Heart right ventricle (tissue), 16 donors: ENCODE measurements at regions not wholly inside any gene's neighbourhood (a gene's known extent, or its start where the extent isn't known, plus 50 kb on each side); places are given as distances from the start of the nearest gene placed in this dataset.

Experiments
- ATAC-seq, 8 donors: fragments of 200-7000 bp; cut with Tn5 transposase; one replicate each; pipeline ENCODE4 v1.9.1; 2020; ENCODE audit warnings: mild to moderate bottlenecking in 8 of 8, moderate library complexity in 8 of 8, moderate number of reproducible peaks in 1 of 8
- DNase-seq, 2 donors: peaks; one replicate each; pipeline ENCODE4 v3.0.0-alpha.2; 2020
- H3K27ac ChIP-seq, 10 donors: fragments of 200-600 bp; sonication (generic) in 2 of 10; one replicate each; pipeline versions ENCODE4 v1.5.0 to v1.8.0; 2020 to 2022; ENCODE audit warnings: mild to moderate bottlenecking in 3 of 10
- H3K27me3 ChIP-seq, 7 donors: fragments of 200-600 bp; one replicate each; pipeline ENCODE4 v1.8.0; 2021 to 2022; ENCODE audit warnings: mild to moderate bottlenecking in 2 of 7
- H3K36me3 ChIP-seq, 9 donors: fragments of 200-600 bp; sonication (generic) in 1 of 9; one replicate each; pipeline versions ENCODE4 v1.5.0 to v1.8.0; 2020 to 2022; ENCODE audit warnings: mild to moderate bottlenecking in 2 of 9
- H3K4me1 ChIP-seq, 9 donors: fragments of 200-600 bp; sonication (generic) in 1 of 9; one replicate each; pipeline versions ENCODE4 v1.5.0 to v1.8.0; 2020 to 2022; ENCODE audit warnings: mild to moderate bottlenecking in 4 of 9
- H3K4me3 ChIP-seq, 10 donors: fragments of 200-600 bp; sonication (generic) in 2 of 10; one replicate each; pipeline versions ENCODE4 v1.5.0 to v1.8.0; 2020 to 2022; ENCODE audit warnings: mild to moderate bottlenecking in 7 of 10, moderate library complexity in 2 of 10
- H3K9me3 ChIP-seq, 11 donors: fragments of 200-600 bp in 10 of 11; sonication (generic) in 2 of 11; one replicate each; pipeline versions ENCODE4 v1.5.0 to v1.8.0; 2013 to 2022; ENCODE audit warnings: mild to moderate bottlenecking in 2 of 11, control low read depth in 1 of 11, moderate library complexity in 1 of 11
- WGBS, 2 donors: extraction: QIAGEN DNeasy Blood & Tissue Kit; methylation state at CpG; one replicate each; pipeline ENCODE4 v1.1.7; 2013; ENCODE audit warnings: inconsistent platforms in 1 of 2; 5-methylcytosine and 5-hydroxymethylcytosine counted together
- intact Hi-C, 10 donors: fragments of 100-400 bp; cut with DNase I; formaldehyde crosslinking; loops; one replicate each; pipeline versions ENCODE4 v1.11.1 to v1.14.2; 2022
- TF ChIP-seq, protein P1 (sequence below), 9 donors: fragments of 200-600 bp; sonication (generic) in 2 of 9; IDR thresholded peaks; one replicate each; pipeline versions ENCODE4 v1.5.0 to v1.8.0; 2021 to 2022; ENCODE audit warnings: antibody characterized with exemption in 9 of 9, mild to moderate bottlenecking in 5 of 9, moderate library complexity in 1 of 9
- donor health status: Arrhythmogenic right ventricular cardiomyopathy.
- donor health status: ischemic (EF 13 %, LVEDD 7.1; RV severe dilation, severe dysfunction).
- donor health status: healthy with polysubstance abuse.
- donor health status: DM: no; HTN: yes; CAD: no.
- donor health status: DM: no; HTN: no; CAD: no.
- donor health status: ischemic (EF 25% LVEDD 6.9; RV normal size, moderate dysfunction).
- donor health status: ischemic (EF 25% LVEDD 5.7; RV mildly dilated, moderate dysfunction).
- donor health status: healthy.
- donor health status: DM: yes; HTN: yes; CAD: no.
- donor health status: Ischemic cardiomyopathy.
- donor health status: ischemic (EF 35%, LVEDD 5.7; RV mildly dilated, moderate dysfunction).
- donor health status: nonischemic (EF 11% LVEDD 7.7; RV severe dilation, severe dysfunction).
- donor health status: DM: yes; HTN: yes; CAD: no.
- donor health status: PGD.
- donor health status: ischemic (EF 29% LVEDD 5.4; RV normal size, mild dysfunction).
- donor health status: nonischemic (EF 23%, LVEDD 6.1; RV moderate dilation, normal function).

DNA sequence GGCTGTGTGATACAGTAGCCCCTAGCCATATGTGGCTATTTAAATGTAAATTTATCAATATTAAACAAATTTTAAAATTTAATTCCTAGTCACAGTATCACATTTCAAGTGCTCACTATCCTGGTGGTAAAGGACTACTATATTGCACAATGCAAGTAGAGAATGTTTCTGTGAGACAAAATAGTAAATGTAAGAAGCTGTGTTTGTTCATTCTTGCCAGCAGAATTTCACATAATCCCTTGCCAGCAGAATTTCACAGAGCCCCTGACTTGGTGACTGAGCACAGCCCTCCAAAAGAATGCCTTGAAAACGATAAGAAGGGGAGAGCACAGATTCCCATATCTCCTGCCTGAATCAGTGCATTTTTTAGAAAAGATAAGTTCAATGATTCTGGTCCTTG lies 75.9 kb upstream of the SELENOP start:
- Histone ChIP-seq H3K9me3 (no peaks in the 10 kb centered on the region), H3K27ac (peak overlapping the region in 1 of 10 donors; percentile 55), H3K36me3 (no peaks in the 10 kb centered on the region), H3K4me3 (no peak overlapping the region), H3K4me1 (no peaks in the 10 kb centered on the region), H3K27me3 (no peaks in the 10 kb centered on the region)
- ATAC-seq (no peak), DNase-seq (no peak)
- intact Hi-C loops, result loop anchor here in 9 of 10 donors (5.0 to 10.0 kb wide), 10 partner anchors 75 to 1033 kb away; partner anchors contain the start of gene SELENOP (in 3 of the 9)
- WGBS, 2 donors, result 31 to 33% methylated on average over 1 of the region's 1 CpG
- TF ChIP-seq, protein P1, sequence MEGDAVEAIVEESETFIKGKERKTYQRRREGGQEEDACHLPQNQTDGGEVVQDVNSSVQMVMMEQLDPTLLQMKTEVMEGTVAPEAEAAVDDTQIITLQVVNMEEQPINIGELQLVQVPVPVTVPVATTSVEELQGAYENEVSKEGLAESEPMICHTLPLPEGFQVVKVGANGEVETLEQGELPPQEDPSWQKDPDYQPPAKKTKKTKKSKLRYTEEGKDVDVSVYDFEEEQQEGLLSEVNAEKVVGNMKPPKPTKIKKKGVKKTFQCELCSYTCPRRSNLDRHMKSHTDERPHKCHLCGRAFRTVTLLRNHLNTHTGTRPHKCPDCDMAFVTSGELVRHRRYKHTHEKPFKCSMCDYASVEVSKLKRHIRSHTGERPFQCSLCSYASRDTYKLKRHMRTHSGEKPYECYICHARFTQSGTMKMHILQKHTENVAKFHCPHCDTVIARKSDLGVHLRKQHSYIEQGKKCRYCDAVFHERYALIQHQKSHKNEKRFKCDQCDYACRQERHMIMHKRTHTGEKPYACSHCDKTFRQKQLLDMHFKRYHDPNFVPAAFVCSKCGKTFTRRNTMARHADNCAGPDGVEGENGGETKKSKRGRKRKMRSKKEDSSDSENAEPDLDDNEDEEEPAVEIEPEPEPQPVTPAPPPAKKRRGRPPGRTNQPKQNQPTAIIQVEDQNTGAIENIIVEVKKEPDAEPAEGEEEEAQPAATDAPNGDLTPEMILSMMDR (IDR thresholded peaks at IDR 0.05), result no peak

DNA sequence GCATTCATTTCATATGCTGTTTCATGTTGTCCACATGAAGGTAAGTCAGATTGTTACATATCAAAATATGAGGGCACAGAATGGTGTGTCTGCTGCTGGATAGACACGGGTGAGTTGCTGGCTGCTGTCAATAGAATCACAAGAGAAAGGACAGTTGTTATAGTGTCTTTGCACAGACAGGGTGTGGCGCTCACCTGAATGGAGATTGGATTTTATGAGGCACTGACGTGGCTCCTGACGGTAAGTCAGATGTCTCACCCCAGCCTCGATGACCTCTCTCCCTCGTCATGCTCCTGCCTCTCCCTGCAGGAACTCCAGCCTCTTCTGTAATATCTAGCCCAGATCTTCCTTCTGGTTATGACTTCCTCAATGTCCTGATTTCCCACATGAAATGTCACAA lies 75.4 kb upstream of the SELENOP start:
- ATAC-seq, result peak in 4 of 8 donors; percentile 44 to 55 (median 48)
- H3K4me1 ChIP-seq, result no peaks in the 10 kb centered on the region
- no peak overlapping the region for H3K4me3 ChIP-seq
- no peaks in the 10 kb centered on the region for H3K27me3 ChIP-seq
- WGBS, 2 donors, result 57 to 62% methylated on average over 6 of the region's 6 CpGs
- TF ChIP-seq, protein P1 (IDR thresholded peaks at IDR 0.05), result no peak
- no peaks in the 10 kb centered on the region for H3K9me3 ChIP-seq
- intact Hi-C loops, result loop anchor here in 9 of 10 donors (5.0 to 10.0 kb wide), 10 partner anchors 75 to 1032 kb away; partner anchors contain the start of gene SELENOP (in 3 of the 9)
- H3K36me3 ChIP-seq, result no peaks in the 10 kb centered on the region
- DNase-seq, result no peak
- H3K27ac ChIP-seq, result peak overlapping the region in 1 of 10 donors; percentile 55

DNA sequence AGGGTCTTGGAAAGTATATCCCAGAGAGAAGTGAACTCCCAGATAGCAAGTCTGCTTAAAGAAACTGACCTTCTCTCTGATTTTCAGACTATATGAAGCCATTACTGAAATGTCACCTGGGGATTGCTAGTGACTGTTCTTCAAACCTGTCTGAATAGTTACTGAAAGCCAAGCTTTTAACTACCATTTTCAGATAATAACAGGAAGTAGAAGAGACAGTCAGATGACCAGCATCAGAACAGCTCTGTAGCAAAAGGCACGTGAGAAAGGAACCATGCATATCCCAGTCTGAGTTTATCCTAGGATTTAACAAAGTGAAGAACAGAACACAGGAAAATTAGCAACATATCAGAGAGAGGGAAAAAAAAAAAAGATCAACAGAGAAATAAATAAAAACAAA lies 74.9 kb upstream of the SELENOP start:
- Histone ChIP-seq H3K27ac (peak overlapping the region in 1 of 10 donors; percentile 55), H3K36me3 (no peaks in the 10 kb centered on the region), H3K27me3 (no peaks in the 10 kb centered on the region), H3K4me3 (no peak overlapping the region), H3K9me3 (no peaks in the 10 kb centered on the region), H3K4me1 (no peaks in the 10 kb centered on the region)
- intact Hi-C loops, result loop anchor here in 9 of 10 donors (5.0 to 10.0 kb wide), 10 partner anchors 74 to 1032 kb away; partner anchors contain the start of gene SELENOP (in 3 of the 9)
- ATAC-seq, result peak in 1 of 8 donors; percentile 35
- 34 to 52% methylated on average over 1 of the region's 1 CpG for WGBS, 2 donors
- TF ChIP-seq, protein P1 (IDR thresholded peaks at IDR 0.05), result no peak
- no peak for DNase-seq

DNA sequence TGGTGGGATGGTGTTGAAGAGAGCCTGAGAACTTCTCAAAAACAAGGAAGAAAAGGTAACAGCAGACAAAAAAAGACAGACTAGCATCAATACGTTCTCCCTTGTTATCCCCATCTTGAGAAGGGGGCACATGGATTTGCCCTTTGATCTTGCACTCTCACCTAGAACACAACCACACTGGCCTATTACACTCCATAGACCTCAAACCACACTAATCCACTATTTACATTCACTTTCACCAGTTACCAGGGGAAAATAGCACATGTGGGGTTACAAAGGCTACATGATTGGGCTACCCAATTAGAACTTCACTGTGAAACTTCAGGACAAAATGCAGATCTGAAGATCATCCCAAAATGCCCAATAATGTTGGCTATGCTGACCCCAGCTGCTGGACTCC lies 72.6 kb upstream of the SELENOP start:
- intact Hi-C loops, result loop anchor here in 8 of 10 donors (10.0 kb wide), 6 partner anchors 80 to 1030 kb away; no protein-coding TSS in a partner anchor
- peaks cover 0 to 7% (median 0%) of the 10 kb centered on the region in 9 donors for H3K4me1 ChIP-seq
- H3K4me3 ChIP-seq, result no peak overlapping the region
- no peak for DNase-seq
- no peaks in the 10 kb centered on the region for H3K36me3 ChIP-seq
- TF ChIP-seq, protein P1 (IDR thresholded peaks at IDR 0.05), result no peak
- H3K27me3 ChIP-seq, result no peaks in the 10 kb centered on the region
- 84 to 92% methylated on average over 1 of the region's 1 CpG for WGBS, 2 donors
- H3K27ac ChIP-seq, result no peak overlapping the region
- no peak for ATAC-seq
- no peaks in the 10 kb centered on the region for H3K9me3 ChIP-seq
